Progenitor cell of endocrine pancreas (in vitro differentiated cells): ENCODE measurements at regions not wholly inside any gene's neighbourhood (a gene's known extent, or its start where the extent isn't known, plus 50 kb on each side); places are given as distances from the start of the nearest gene placed in this dataset.

Experiments used
- DNase-seq: peaks from one replicate; pipeline ENCODE4 v3.0.0; 2021; ENCODE audit warnings: low spot score; ENCODE audit not compliant: unreplicated experiment
- H3K27ac Mint-ChIP-seq: 2 replicates; pipeline ENCODE4 v1.8.0; 2021; ENCODE audit warnings: mild to moderate bottlenecking, moderate library complexity, mixed read lengths
- H3K27me3 Mint-ChIP-seq: 2 replicates; pipeline ENCODE4 v1.8.0; 2021; ENCODE audit warnings: mixed read lengths
- H3K36me3 Mint-ChIP-seq: 2 replicates; pipeline ENCODE4 v1.8.0; 2022; ENCODE audit warnings: mixed read lengths; ENCODE audit not compliant: insufficient read depth
- H3K4me1 Mint-ChIP-seq: 2 replicates; pipeline ENCODE4 v1.8.0; 2021; ENCODE audit warnings: low read depth, mixed read lengths
- H3K4me3 Mint-ChIP-seq: 2 replicates; pipeline ENCODE4 v1.8.0; 2021; ENCODE audit warnings: low read depth, mild to moderate bottlenecking, moderate library complexity, mixed read lengths
- H3K9me3 Mint-ChIP-seq: 2 replicates; pipeline ENCODE4 v1.8.0; 2021; ENCODE audit warnings: low read depth, mixed read lengths
- CTCF ChIP-seq: fragments of 200-600 bp; sonication (generic); IDR thresholded peaks from one replicate; pipeline ENCODE4 v1.5.0; 2021; ENCODE audit warnings: antibody characterized with exemption, mild to moderate bottlenecking; ENCODE audit not compliant: unreplicated experiment

- Mint-ChIP-seq H3K9me3 (peaks cover 6% of the 10 kb centered on the region), H3K27me3 (no peaks in the 10 kb centered on the region), H3K4me1 (no peaks in the 10 kb centered on the region), H3K27ac (no peak overlapping the region), H3K4me3 (no peak overlapping the region), H3K36me3 (no peaks in the 10 kb centered on the region)
- no peak for TF ChIP-seq CTCF
- DNase-seq = no peak
Observed at GRCh38 chr10:130767116-130767730, 544.3 kb downstream of the TCERG1L start.

GRCh38 chr10:130769146-130770017 is 542.1 kb downstream of the TCERG1L start:
- Mint-ChIP-seq H3K36me3 (no peaks in the 10 kb centered on the region), H3K9me3 (peaks cover 6% of the 10 kb centered on the region), H3K4me3 (no peak overlapping the region), H3K4me1 (peaks cover 3% of the 10 kb centered on the region), H3K27ac (no peak overlapping the region), H3K27me3 (peaks cover 4% of the 10 kb centered on the region)
- no peak for DNase-seq
- no peak for TF ChIP-seq CTCF

GRCh38 chr10:130770018-130770630 is 541.4 kb downstream of the TCERG1L start:
- Mint-ChIP-seq H3K4me1 (peaks cover 3% of the 10 kb centered on the region), H3K27ac (no peak overlapping the region), H3K4me3 (no peak overlapping the region), H3K9me3 (peaks cover 6% of the 10 kb centered on the region), H3K36me3 (no peaks in the 10 kb centered on the region), H3K27me3 (peaks cover 4% of the 10 kb centered on the region)
- no peak for DNase-seq
- TF ChIP-seq CTCF = no peak

- Mint-ChIP-seq H3K27ac (no peak overlapping the region), H3K9me3 (peaks cover 6% of the 10 kb centered on the region), H3K4me1 (peaks cover 3% of the 10 kb centered on the region), H3K4me3 (no peak overlapping the region), H3K36me3 (no peaks in the 10 kb centered on the region), H3K27me3 (peaks cover 7% of the 10 kb centered on the region)
- DNase-seq = no peak
- no peak for TF ChIP-seq CTCF
Observed at GRCh38 chr10:130771491-130771946, 540.0 kb downstream of the TCERG1L start.

- H3K9me3 Mint-ChIP-seq = peaks cover 6% of the 10 kb centered on the region
- TF ChIP-seq CTCF = no peak
- DNase-seq = no peak
- no peaks in the 10 kb centered on the region for H3K36me3 Mint-ChIP-seq
- peaks cover 8% of the 10 kb centered on the region for H3K27me3 Mint-ChIP-seq
- H3K27ac Mint-ChIP-seq = no peak overlapping the region
- peaks cover 3% of the 10 kb centered on the region for H3K4me1 Mint-ChIP-seq
- H3K4me3 Mint-ChIP-seq = no peak overlapping the region
Observed at GRCh38 chr10:130772056-130772455, 539.5 kb downstream of the TCERG1L start.
